DOHH2 (cell line): ENCODE measurements at regions not wholly inside any gene's neighbourhood (a gene's known extent, or its start where the extent isn't known, plus 50 kb on each side); places are given as distances from the start of the nearest gene placed in this dataset.

Experiments used
- EZH2phosphoT487 ChIP-seq: fragments of 200-600 bp; sonication (generic); IDR thresholded peaks from 2 replicates; pipeline ENCODE4 v1.6.1; 2017; ENCODE audit warnings: borderline replicate concordance, mild to moderate bottlenecking, antibody characterized with exemption, low read length, moderate library complexity, mixed read lengths
- TF ChIP-seq, protein P1 (sequence below): fragments of 200-600 bp; sonication (generic); IDR thresholded peaks from one replicate; pipeline ENCODE4 v1.5.1; 2014; ENCODE audit warnings: antibody characterized with exemption, mild to moderate bottlenecking, low read depth, low read length; ENCODE audit not compliant: poor library complexity, severe bottlenecking

DNA sequence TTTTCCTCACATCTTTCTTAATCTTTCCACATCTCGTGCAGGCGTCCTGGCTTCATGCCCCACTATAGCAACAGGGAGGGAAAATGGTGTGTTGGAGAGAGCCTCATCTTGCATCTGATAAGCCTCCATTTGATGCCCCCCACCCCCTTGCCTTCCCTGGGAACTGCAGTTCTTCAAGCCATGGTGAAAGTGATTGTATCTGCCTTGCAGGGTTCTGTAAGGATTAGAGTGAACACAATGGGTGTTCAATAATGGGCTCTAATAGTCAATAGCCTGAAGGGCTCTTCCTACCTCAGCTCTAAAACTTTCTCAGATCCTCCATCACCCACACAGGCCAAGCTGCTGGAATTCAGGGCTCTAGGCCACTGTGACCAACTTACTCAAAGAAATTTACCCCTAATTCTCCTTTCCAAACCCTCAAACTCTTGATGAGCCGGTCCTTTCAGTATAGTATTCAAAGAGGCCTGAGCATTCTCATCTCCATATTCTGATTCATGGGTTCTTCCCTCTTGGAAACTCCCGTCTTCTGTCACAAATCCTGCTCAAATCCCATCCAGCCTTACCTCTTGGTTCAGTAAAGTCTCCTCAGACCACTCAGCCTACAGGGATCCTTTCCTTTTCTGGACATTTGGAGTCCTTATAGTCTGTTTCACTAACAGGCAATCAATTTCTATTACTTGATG is 128.3 kb upstream of the TRIM2 start:
- TF ChIP-seq, protein P1, sequence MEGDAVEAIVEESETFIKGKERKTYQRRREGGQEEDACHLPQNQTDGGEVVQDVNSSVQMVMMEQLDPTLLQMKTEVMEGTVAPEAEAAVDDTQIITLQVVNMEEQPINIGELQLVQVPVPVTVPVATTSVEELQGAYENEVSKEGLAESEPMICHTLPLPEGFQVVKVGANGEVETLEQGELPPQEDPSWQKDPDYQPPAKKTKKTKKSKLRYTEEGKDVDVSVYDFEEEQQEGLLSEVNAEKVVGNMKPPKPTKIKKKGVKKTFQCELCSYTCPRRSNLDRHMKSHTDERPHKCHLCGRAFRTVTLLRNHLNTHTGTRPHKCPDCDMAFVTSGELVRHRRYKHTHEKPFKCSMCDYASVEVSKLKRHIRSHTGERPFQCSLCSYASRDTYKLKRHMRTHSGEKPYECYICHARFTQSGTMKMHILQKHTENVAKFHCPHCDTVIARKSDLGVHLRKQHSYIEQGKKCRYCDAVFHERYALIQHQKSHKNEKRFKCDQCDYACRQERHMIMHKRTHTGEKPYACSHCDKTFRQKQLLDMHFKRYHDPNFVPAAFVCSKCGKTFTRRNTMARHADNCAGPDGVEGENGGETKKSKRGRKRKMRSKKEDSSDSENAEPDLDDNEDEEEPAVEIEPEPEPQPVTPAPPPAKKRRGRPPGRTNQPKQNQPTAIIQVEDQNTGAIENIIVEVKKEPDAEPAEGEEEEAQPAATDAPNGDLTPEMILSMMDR, result no peak
- TF ChIP-seq EZH2phosphoT487, result no peak
